ENCODE measurements at regions not wholly inside any gene's neighbourhood (a gene's known extent, or its start where the extent isn't known, plus 50 kb on each side); places are given as distances from the start of the nearest gene placed in this dataset.

- no peak overlapping the region for H3K4me3 Mint-ChIP-seq
- no peak for TF ChIP-seq CTCF (IDR thresholded peaks at IDR 0.05)
- no peak overlapping the region for H3K27ac Mint-ChIP-seq
- H3K9me3 Mint-ChIP-seq = no peaks in the 10 kb centered on the region
- no peaks in the 10 kb centered on the region for H3K36me3 Mint-ChIP-seq (ENCODE audit: low read depth)
- no peak for DNase-seq
- H3K4me1 Mint-ChIP-seq = peaks cover 27% of the 10 kb centered on the region
- H3K27me3 Mint-ChIP-seq (ENCODE audit: low read depth, poor library complexity) = peaks cover 3% of the 10 kb centered on the region
These were observed 444.7 kb downstream of the HS3ST3B1 start for GRCh38 chr17:14745541-14745940.

- no peak overlapping the region for H3K27ac Mint-ChIP-seq
- H3K4me3 Mint-ChIP-seq = no peak overlapping the region
- peaks cover 3% of the 10 kb centered on the region for H3K27me3 Mint-ChIP-seq (ENCODE audit: low read depth, poor library complexity)
- peaks cover 33% of the 10 kb centered on the region for H3K4me1 Mint-ChIP-seq
- H3K36me3 Mint-ChIP-seq (ENCODE audit: low read depth) = no peaks in the 10 kb centered on the region
- no peaks in the 10 kb centered on the region for H3K9me3 Mint-ChIP-seq
- no peak for TF ChIP-seq CTCF (IDR thresholded peaks at IDR 0.05)
- DNase-seq = no peak
These were observed 444.0 kb downstream of the HS3ST3B1 start for GRCh38 chr17:14744761-14745473.

- H3K27me3 Mint-ChIP-seq (ENCODE audit: low read depth, poor library complexity) = peaks cover under 1% of the 10 kb centered on the region
- H3K4me3 Mint-ChIP-seq = no peak overlapping the region
- H3K36me3 Mint-ChIP-seq (ENCODE audit: low read depth) = no peaks in the 10 kb centered on the region
- H3K4me1 Mint-ChIP-seq = peaks cover 52% of the 10 kb centered on the region
- no peak for TF ChIP-seq CTCF (IDR thresholded peaks at IDR 0.05)
- no peaks in the 10 kb centered on the region for H3K9me3 Mint-ChIP-seq
- no peak overlapping the region for H3K27ac Mint-ChIP-seq
- DNase-seq = no peak
These were observed 440.6 kb downstream of the HS3ST3B1 start for GRCh38 chr17:14741491-14741890.

DNA sequence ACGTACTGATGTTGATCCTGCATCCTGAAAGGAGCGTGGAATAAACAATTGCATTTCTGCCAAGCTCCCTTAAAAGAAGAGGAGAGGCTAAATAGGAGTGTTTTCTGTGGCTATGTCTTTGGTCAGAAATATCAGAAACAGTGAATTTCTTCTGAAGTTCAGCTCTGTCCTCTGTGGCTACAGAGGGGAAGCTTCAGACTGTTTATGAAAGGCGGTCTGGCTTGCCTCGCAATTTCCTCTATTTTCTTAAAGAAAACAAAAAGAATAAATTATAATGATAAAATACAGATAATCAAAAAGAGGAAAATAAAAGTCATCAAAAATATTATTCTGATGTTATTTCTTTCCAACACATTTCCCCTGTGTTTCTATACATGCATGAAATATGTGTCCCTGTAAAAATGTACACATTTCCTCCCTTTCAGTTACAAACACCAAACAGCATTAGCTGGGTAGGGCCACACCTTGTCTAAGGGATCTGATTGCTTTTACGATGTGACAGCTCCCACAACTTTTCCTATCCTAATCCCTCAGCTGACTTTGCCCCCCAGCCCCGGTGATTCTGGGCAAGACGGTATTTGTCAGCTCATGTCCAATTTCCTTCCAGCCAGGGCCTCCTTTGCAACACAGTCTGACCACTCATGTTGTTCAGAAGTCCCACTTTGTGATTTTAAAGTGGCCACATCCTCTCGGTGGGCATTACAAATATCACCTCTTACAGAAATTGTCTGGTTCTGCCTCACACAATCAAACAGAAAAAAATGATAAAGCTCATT, 439.0 kb downstream of the HS3ST3B1 start:
- Mint-ChIP-seq H3K4me1 (peaks cover 53% of the 10 kb centered on the region), H3K27me3 (ENCODE audit: low read depth, poor library complexity) (peaks cover 3% of the 10 kb centered on the region), H3K27ac (no peak overlapping the region), H3K36me3 (ENCODE audit: low read depth) (no peaks in the 10 kb centered on the region), H3K4me3 (no peak overlapping the region), H3K9me3 (no peaks in the 10 kb centered on the region)
- no peak for TF ChIP-seq CTCF (IDR thresholded peaks at IDR 0.05)
- DNase-seq = no peak

DNA sequence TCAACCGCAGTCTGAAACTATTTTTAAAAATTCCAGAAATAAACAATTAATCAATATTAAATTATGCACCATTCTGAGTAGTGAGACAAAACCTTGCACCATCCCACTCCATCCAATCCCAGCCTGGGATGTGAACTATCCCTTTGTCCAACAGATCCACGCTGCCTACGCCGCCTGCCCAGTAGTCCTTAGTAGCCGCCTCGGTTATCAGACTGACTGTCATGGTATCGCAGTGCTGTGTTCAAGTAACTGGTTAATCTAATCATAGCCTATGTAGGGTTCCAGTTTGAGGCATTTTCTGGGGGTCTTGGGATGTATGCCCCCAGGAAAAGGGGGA, 437.7 kb downstream of the HS3ST3B1 start:
- H3K9me3 Mint-ChIP-seq = no peaks in the 10 kb centered on the region
- peaks cover 3% of the 10 kb centered on the region for H3K27me3 Mint-ChIP-seq (ENCODE audit: low read depth, poor library complexity)
- no peak overlapping the region for H3K4me3 Mint-ChIP-seq
- no peak overlapping the region for H3K27ac Mint-ChIP-seq
- H3K4me1 Mint-ChIP-seq = peaks cover 53% of the 10 kb centered on the region
- no peaks in the 10 kb centered on the region for H3K36me3 Mint-ChIP-seq (ENCODE audit: low read depth)
- no peak for DNase-seq
- TF ChIP-seq CTCF (IDR thresholded peaks at IDR 0.05) = no peak

All from nephron progenitor cell (in vitro differentiated cells).